ENCODE measurements at regions not wholly inside any gene's neighbourhood (a gene's known extent, or its start where the extent isn't known, plus 50 kb on each side); places are given as distances from the start of the nearest gene placed in this dataset.

- H3K36me3 ChIP-seq (ENCODE audit: control insufficient read depth, insufficient read depth, low read length), result no peaks in the 10 kb centered on the region
- H3K4me3 ChIP-seq (ENCODE audit: low read depth, low read length), result no peak overlapping the region
- TF ChIP-seq, protein P1, sequence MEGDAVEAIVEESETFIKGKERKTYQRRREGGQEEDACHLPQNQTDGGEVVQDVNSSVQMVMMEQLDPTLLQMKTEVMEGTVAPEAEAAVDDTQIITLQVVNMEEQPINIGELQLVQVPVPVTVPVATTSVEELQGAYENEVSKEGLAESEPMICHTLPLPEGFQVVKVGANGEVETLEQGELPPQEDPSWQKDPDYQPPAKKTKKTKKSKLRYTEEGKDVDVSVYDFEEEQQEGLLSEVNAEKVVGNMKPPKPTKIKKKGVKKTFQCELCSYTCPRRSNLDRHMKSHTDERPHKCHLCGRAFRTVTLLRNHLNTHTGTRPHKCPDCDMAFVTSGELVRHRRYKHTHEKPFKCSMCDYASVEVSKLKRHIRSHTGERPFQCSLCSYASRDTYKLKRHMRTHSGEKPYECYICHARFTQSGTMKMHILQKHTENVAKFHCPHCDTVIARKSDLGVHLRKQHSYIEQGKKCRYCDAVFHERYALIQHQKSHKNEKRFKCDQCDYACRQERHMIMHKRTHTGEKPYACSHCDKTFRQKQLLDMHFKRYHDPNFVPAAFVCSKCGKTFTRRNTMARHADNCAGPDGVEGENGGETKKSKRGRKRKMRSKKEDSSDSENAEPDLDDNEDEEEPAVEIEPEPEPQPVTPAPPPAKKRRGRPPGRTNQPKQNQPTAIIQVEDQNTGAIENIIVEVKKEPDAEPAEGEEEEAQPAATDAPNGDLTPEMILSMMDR (IDR thresholded peaks at IDR 0.05; ENCODE audit: insufficient read depth, low read length, poor library complexity, severe bottlenecking), result no peak
- no peaks in the 10 kb centered on the region for H3K27me3 ChIP-seq (ENCODE audit: control insufficient read depth, insufficient read depth, low read length)
- DNase-seq (ENCODE audit: low read depth), result no peak
These were observed 197.6 kb upstream of the PRNP start for GRCh38 chr20:4488407-4489339.

GRCh38 chr20:4484379-4484997 lies 201.8 kb upstream of the PRNP start:
- DNase-seq (ENCODE audit: low read depth), result no peak
- TF ChIP-seq, protein P1 (IDR thresholded peaks at IDR 0.05; ENCODE audit: insufficient read depth, low read length, poor library complexity, severe bottlenecking), result no peak
- Histone ChIP-seq H3K36me3 (ENCODE audit: control insufficient read depth, insufficient read depth, low read length) (no peaks in the 10 kb centered on the region), H3K27me3 (ENCODE audit: control insufficient read depth, insufficient read depth, low read length) (no peaks in the 10 kb centered on the region), H3K4me3 (ENCODE audit: low read depth, low read length) (no peak overlapping the region)

DNA sequence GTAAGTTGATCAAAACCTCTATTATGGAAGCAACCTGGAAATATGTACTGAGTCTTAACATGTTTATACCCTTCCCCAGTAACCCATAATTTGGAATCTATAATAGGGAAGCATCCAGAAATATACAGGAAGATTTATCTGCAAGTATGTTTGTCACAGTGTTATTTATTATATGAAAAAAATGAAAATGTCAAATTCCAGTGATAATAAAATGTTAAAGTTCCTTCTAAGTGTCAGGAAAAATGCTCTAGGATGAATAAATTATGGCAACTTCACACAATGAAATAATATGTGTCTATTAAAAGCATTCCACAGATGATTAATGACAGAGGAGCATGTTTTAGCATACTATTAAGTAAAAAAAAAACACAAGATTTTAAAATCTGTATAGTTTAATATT lies 202.3 kb upstream of the PRNP start:
- TF ChIP-seq, protein P1 (IDR thresholded peaks at IDR 0.05; ENCODE audit: insufficient read depth, low read length, poor library complexity, severe bottlenecking), result no peak
- Histone ChIP-seq H3K4me3 (ENCODE audit: low read depth, low read length) (no peak overlapping the region), H3K27me3 (ENCODE audit: control insufficient read depth, insufficient read depth, low read length) (no peaks in the 10 kb centered on the region), H3K36me3 (ENCODE audit: control insufficient read depth, insufficient read depth, low read length) (no peaks in the 10 kb centered on the region)
- no peak for DNase-seq (ENCODE audit: low read depth)

DNA sequence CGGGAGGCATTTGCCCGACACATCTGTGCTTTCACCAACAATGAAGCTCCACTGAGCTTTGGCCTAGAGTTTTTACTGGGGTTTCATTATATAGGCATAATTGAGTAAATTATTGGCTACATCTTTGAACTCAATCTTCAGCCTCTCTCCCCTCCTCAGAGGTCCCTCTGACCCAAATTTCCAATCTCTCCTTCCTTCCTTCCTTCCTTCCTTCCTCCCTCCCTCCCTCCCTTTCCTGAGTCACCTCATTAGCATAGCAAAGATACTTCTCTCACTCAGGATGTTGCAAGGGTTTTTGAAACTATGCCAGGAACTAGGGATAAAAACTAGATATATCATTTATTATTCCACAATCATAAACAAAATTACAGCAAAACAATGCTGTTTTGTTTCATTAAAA lies 202.8 kb upstream of the PRNP start:
- DNase-seq (ENCODE audit: low read depth), result no peak
- Histone ChIP-seq H3K36me3 (ENCODE audit: control insufficient read depth, insufficient read depth, low read length) (no peaks in the 10 kb centered on the region), H3K27me3 (ENCODE audit: control insufficient read depth, insufficient read depth, low read length) (no peaks in the 10 kb centered on the region), H3K4me3 (ENCODE audit: low read depth, low read length) (no peak overlapping the region)
- TF ChIP-seq, protein P1 (IDR thresholded peaks at IDR 0.05; ENCODE audit: insufficient read depth, low read length, poor library complexity, severe bottlenecking), result no peak

DNA sequence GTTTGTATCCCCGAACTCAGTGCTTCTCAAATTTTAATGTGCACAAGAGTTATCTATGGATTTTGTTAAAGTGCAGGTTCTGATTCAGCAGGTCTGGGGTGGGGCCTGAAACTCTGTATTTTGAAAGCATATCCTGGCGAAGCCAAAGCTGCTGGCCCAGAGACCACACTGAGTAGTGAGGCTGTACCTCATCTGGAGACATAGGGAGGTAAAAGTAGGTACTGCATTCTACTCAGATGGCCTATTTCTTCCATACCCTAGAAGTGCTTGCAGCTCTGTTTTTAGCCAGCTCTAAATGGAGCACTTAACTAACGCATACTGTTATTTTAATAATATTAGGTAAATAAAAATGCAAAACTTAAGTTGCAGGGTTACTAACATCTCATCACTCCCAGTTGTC lies 206.2 kb upstream of the PRNP start:
- H3K27me3 ChIP-seq (ENCODE audit: control insufficient read depth, insufficient read depth, low read length), result no peaks in the 10 kb centered on the region
- DNase-seq (ENCODE audit: low read depth), result no peak
- H3K36me3 ChIP-seq (ENCODE audit: control insufficient read depth, insufficient read depth, low read length), result no peaks in the 10 kb centered on the region
- TF ChIP-seq, protein P1 (IDR thresholded peaks at IDR 0.05; ENCODE audit: insufficient read depth, low read length, poor library complexity, severe bottlenecking), result no peak
- H3K4me3 ChIP-seq (ENCODE audit: low read depth, low read length), result no peak overlapping the region
